Neuronal stem cell (in vitro differentiated cells): ENCODE measurements at regions not wholly inside any gene's neighbourhood (a gene's known extent, or its start where the extent isn't known, plus 50 kb on each side); places are given as distances from the start of the nearest gene placed in this dataset.

Experiments
- DNase-seq: peaks from one replicate; pipeline ENCODE4 v3.0.0-alpha.2; 2013; ENCODE audit warnings: low spot score
- H2AFZ ChIP-seq: one replicate; pipeline ENCODE4 v1.6.1; 2013; ENCODE audit warnings: mild to moderate bottlenecking, low read length, inconsistent platforms
- H2AK5ac ChIP-seq: 2 replicates; pipeline ENCODE4 v1.6.1; 2013; ENCODE audit warnings: low read depth, mild to moderate bottlenecking, inconsistent platforms, low read length, moderate library complexity, mixed read lengths
- H2BK120ac ChIP-seq: 2 replicates; pipeline ENCODE4 v1.6.1; 2013; ENCODE audit warnings: low read depth, mild to moderate bottlenecking, inconsistent platforms, low read length, moderate library complexity, mixed read lengths
- H2BK12ac ChIP-seq: one replicate; pipeline ENCODE4 v1.6.1; 2013; ENCODE audit warnings: low read length, inconsistent platforms
- H2BK15ac ChIP-seq: 2 replicates; pipeline ENCODE4 v1.6.1; 2013; ENCODE audit warnings: mild to moderate bottlenecking, low read length, inconsistent platforms, mixed read lengths
- H2BK5ac ChIP-seq: one replicate; pipeline ENCODE4 v1.6.1; 2013; ENCODE audit warnings: inconsistent platforms, mild to moderate bottlenecking, low read length, moderate library complexity
- H3K14ac ChIP-seq: one replicate; pipeline ENCODE4 v1.6.1; 2013; ENCODE audit warnings: low read length, inconsistent platforms
- H3K18ac ChIP-seq: 2 replicates; pipeline ENCODE4 v1.6.1; 2013; ENCODE audit warnings: low read length, inconsistent platforms
- H3K23ac ChIP-seq: 2 replicates; pipeline ENCODE4 v1.6.1; 2013; ENCODE audit warnings: low read depth, mild to moderate bottlenecking, mixed read lengths, low read length, inconsistent platforms; ENCODE audit not compliant: poor library complexity
- H3K27ac ChIP-seq: replicated peaks from 3 replicates; pipeline ENCODE4 v1.5.1; 2013; ENCODE audit warnings: low read length, inconsistent platforms
- H3K27me3 ChIP-seq, 3 experiments: 2 replicates each; pipeline ENCODE4 v1.6.1; 2013; ENCODE audit warnings: low read length in 3 of 3, mild to moderate bottlenecking in 2 of 3, inconsistent platforms in 1 of 3, low read depth in 1 of 3, mixed read lengths in 1 of 3, moderate library complexity in 1 of 3; ENCODE audit not compliant: control insufficient read depth in 3 of 3, insufficient read depth in 3 of 3
- H3K36me3 ChIP-seq, 2 donors: replicated peaks in 1 of 2; 2 replicates each; pipeline ENCODE4 v1.6.1; 2013; ENCODE audit warnings: low read length in 2 of 2; ENCODE audit not compliant: control insufficient read depth in 2 of 2, insufficient read depth in 2 of 2
- H3K4ac ChIP-seq: 2 replicates; pipeline ENCODE4 v1.6.1; 2013; ENCODE audit warnings: inconsistent platforms, mild to moderate bottlenecking, low read length, moderate library complexity
- H3K4me1 ChIP-seq, 2 donors: 1 replicate in 1 of 2; 2 replicates in 1 of 2; pipeline ENCODE4 v1.6.1; 2013; ENCODE audit warnings: low read length in 2 of 2, low read depth in 1 of 2; ENCODE audit not compliant: control insufficient read depth in 2 of 2, insufficient read depth in 1 of 2
- H3K4me2 ChIP-seq: one replicate; pipeline ENCODE4 v1.6.1; 2013; ENCODE audit warnings: mild to moderate bottlenecking, low read length, inconsistent platforms; ENCODE audit not compliant: insufficient read depth, poor library complexity, severe bottlenecking
- H3K4me3 ChIP-seq, 2 donors: 2 replicates each; pipeline ENCODE4 v1.5.1; 2013; ENCODE audit warnings: low read length in 2 of 2, mild to moderate bottlenecking in 2 of 2, inconsistent platforms in 1 of 2, moderate library complexity in 1 of 2
- H3K79me1 ChIP-seq: one replicate; pipeline ENCODE4 v1.6.1; 2013; ENCODE audit warnings: low read depth, mild to moderate bottlenecking, inconsistent platforms, low read length, moderate library complexity
- H3K9ac ChIP-seq: one replicate; pipeline ENCODE4 v1.6.1; 2013; ENCODE audit warnings: mild to moderate bottlenecking, low read depth, low read length, inconsistent platforms; ENCODE audit not compliant: poor library complexity
- H3K9me3 ChIP-seq, 2 donors: replicated peaks in 1 of 2; 2 replicates each; pipeline versions ENCODE3 to v1.6.1; 2013; ENCODE audit warnings: low read length in 2 of 2, mild to moderate bottlenecking in 2 of 2, inconsistent platforms in 1 of 2, low read depth in 1 of 2, mixed read lengths in 1 of 2, moderate library complexity in 1 of 2; ENCODE audit not compliant: control insufficient read depth in 2 of 2, insufficient read depth in 1 of 2
- H4K8ac ChIP-seq: one replicate; pipeline ENCODE4 v1.6.1; 2013; ENCODE audit warnings: low read depth, mild to moderate bottlenecking, inconsistent platforms, low read length, moderate library complexity
- H4K91ac ChIP-seq: one replicate; pipeline ENCODE4 v1.6.1; 2013; ENCODE audit warnings: low read length, low read depth, mild to moderate bottlenecking, inconsistent platforms; ENCODE audit not compliant: poor library complexity
- WGBS, 2 donors: extraction: QIAGEN DNeasy Blood & Tissue Kit; methylation state at CpG; one replicate each; pipeline ENCODE4 v1.1.7; 2013; ENCODE audit warnings: missing lambda C conversion rate in 2 of 2, mixed read lengths in 1 of 2; ENCODE audit not compliant: insufficient read length in 2 of 2, insufficient replicate concordance in 1 of 2; ENCODE audit errors: extremely low coverage in 2 of 2; 5-methylcytosine and 5-hydroxymethylcytosine counted together

- no peak overlapping the region for H3K27ac ChIP-seq
These were observed 492.2 kb upstream of the CDH2 start for GRCh38 chr18:28669165-28669564.

GRCh38 chr18:28666216-28666615 is 489.3 kb upstream of the CDH2 start:
- H3K36me3 ChIP-seq: no peaks in the 10 kb centered on the region
- H3K27me3 ChIP-seq: no peaks in the 10 kb centered on the region
- H2BK120ac ChIP-seq: no peak overlapping the region
- no peak overlapping the region for H3K4ac ChIP-seq
- H2BK12ac ChIP-seq: no peak overlapping the region
- no peak overlapping the region for H2BK15ac ChIP-seq
- H3K9me3 ChIP-seq: peaks cover 0 to 2% of the 10 kb centered on the region in 2 donors
- H2AK5ac ChIP-seq: no peak overlapping the region
- H3K4me2 ChIP-seq: no peak overlapping the region
- H3K18ac ChIP-seq: no peak overlapping the region
- no peak overlapping the region for H2AFZ ChIP-seq
- no peaks in the 10 kb centered on the region for H3K4me1 ChIP-seq
- no peak overlapping the region for H2BK5ac ChIP-seq
- H3K4me3 ChIP-seq: no peak overlapping the region
- no peak overlapping the region for H3K9ac ChIP-seq
- H4K8ac ChIP-seq: no peak overlapping the region
- no peak overlapping the region for H4K91ac ChIP-seq
- no peak overlapping the region for H3K23ac ChIP-seq
- no peak overlapping the region for H3K14ac ChIP-seq
- H3K27ac ChIP-seq: no peak overlapping the region
- H3K79me1 ChIP-seq: no peaks in the 10 kb centered on the region
- DNase-seq: no peak

More at GRCh38 chr18:28669165-28669564, 492.2 kb upstream of the CDH2 start:
- Histone ChIP-seq H4K8ac (no peak overlapping the region), H3K4me1 (no peaks in the 10 kb centered on the region), H2AK5ac (no peak overlapping the region), H3K9ac (no peak overlapping the region), H3K9me3 (peaks cover 0 to 2% of the 10 kb centered on the region in 2 donors), H3K4ac (no peak overlapping the region), H3K23ac (no peak overlapping the region), H2BK5ac (no peak overlapping the region), H3K4me2 (no peak overlapping the region), H3K27me3 (no peaks in the 10 kb centered on the region), H2BK12ac (no peak overlapping the region), H4K91ac (no peak overlapping the region), H2BK120ac (no peak overlapping the region), H3K14ac (no peak overlapping the region), H3K18ac (no peak overlapping the region), H3K4me3 (no peak overlapping the region), H2AFZ (no peak overlapping the region), H2BK15ac (no peak overlapping the region), H3K79me1 (no peaks in the 10 kb centered on the region), H3K36me3 (no peaks in the 10 kb centered on the region)
- WGBS, 2 donors: no CpG with 5 or more reads among the region's 1 CpG
- DNase-seq: no peak

GRCh38 chr18:28657961-28658360 is 481.0 kb upstream of the CDH2 start:
- no peak overlapping the region for H2BK12ac ChIP-seq
- no peak overlapping the region for H3K4me3 ChIP-seq
- no peaks in the 10 kb centered on the region for H3K36me3 ChIP-seq
- H3K18ac ChIP-seq: no peak overlapping the region
- H2BK15ac ChIP-seq: no peak overlapping the region
- H3K4me2 ChIP-seq: no peak overlapping the region
- no peak overlapping the region for H2BK5ac ChIP-seq
- H2AFZ ChIP-seq: no peak overlapping the region
- H3K27me3 ChIP-seq: no peaks in the 10 kb centered on the region
- no peak overlapping the region for H3K23ac ChIP-seq
- H3K27ac ChIP-seq: no peak overlapping the region
- no peak overlapping the region for H2AK5ac ChIP-seq
- H2BK120ac ChIP-seq: no peak overlapping the region
- H3K4ac ChIP-seq: no peak overlapping the region
- no peaks in the 10 kb centered on the region for H3K79me1 ChIP-seq
- H3K9me3 ChIP-seq: no peaks in the 10 kb centered on the region
- H4K8ac ChIP-seq: no peak overlapping the region
- no peak overlapping the region for H3K9ac ChIP-seq
- DNase-seq: no peak
- H3K4me1 ChIP-seq: no peaks in the 10 kb centered on the region
- no peak overlapping the region for H3K14ac ChIP-seq
- no CpG with 5 or more reads among the region's 1 CpG for WGBS, 2 donors
- H4K91ac ChIP-seq: no peak overlapping the region

- no CpG with 5 or more reads among the region's 3 CpGs for WGBS, 2 donors
- H3K14ac ChIP-seq: no peak overlapping the region
- no peak overlapping the region for H3K4me2 ChIP-seq
- H2BK15ac ChIP-seq: no peak overlapping the region
- H4K91ac ChIP-seq: no peak overlapping the region
- H2BK120ac ChIP-seq: no peak overlapping the region
- peak overlapping the region; percentile 9 for H2AFZ ChIP-seq
- H2AK5ac ChIP-seq: no peak overlapping the region
- H3K27me3 ChIP-seq: no peaks in the 10 kb centered on the region
- H3K4ac ChIP-seq: no peak overlapping the region
- H2BK5ac ChIP-seq: no peak overlapping the region
- H3K9ac ChIP-seq: no peak overlapping the region
- H3K4me1 ChIP-seq: no peaks in the 10 kb centered on the region
- no peak for DNase-seq
- H3K23ac ChIP-seq: no peak overlapping the region
- no peaks in the 10 kb centered on the region for H3K36me3 ChIP-seq
- H3K79me1 ChIP-seq: no peaks in the 10 kb centered on the region
- no peak overlapping the region for H3K27ac ChIP-seq
- no peak overlapping the region for H2BK12ac ChIP-seq
- no peaks in the 10 kb centered on the region for H3K9me3 ChIP-seq
- H3K18ac ChIP-seq: no peak overlapping the region
- no peak overlapping the region for H3K4me3 ChIP-seq
- no peak overlapping the region for H4K8ac ChIP-seq
These were observed 475.7 kb upstream of the CDH2 start for GRCh38 chr18:28652654-28653053.
